ENCODE measurements at regions not wholly inside any gene's neighbourhood (a gene's known extent, or its start where the extent isn't known, plus 50 kb on each side); places are given as distances from the start of the nearest gene placed in this dataset.
"Not testable (repeated sequence)": the region's sequence is repeated elsewhere in the genome, so short reads cannot be mapped to it uniquely, and the experiment has no call there.

- no peak for TF ChIP-seq ZBTB49 (CRISPR knock-in tag; IDR thresholded peaks at IDR 0.05; ENCODE audit: borderline replicate concordance)
These were observed 97.3 kb upstream of the MPP7 start (continued) for GRCh38 chr10:28400176-28400575.

- Histone ChIP-seq H3K4me2 (ENCODE audit: low read depth, low read length) (no peak overlapping the region), H3K27ac (ENCODE audit: extremely low read length, insufficient read depth, low read length) (no peak overlapping the region), H2AFZ (ENCODE audit: low read length) (no peak overlapping the region), H3K27me3 (ENCODE audit: control insufficient read depth in 1 of 2, insufficient read depth in 2 of 2, low read length in 2 of 2) (peaks cover 0 to 21% of the 10 kb centered on the region in 2 experiments; a peak in 2 of 5 replicates), H3K36me3 (replicated peaks in 1 of 2; ENCODE audit: control insufficient read depth in 1 of 2, insufficient read depth in 2 of 2, low read length in 2 of 2) (no peaks in the 10 kb centered on the region), H3K4me3 (replicated peaks in 1 of 3; ENCODE audit: insufficient read depth in 1 of 3, low read depth in 2 of 3, low read length in 3 of 3) (no peak overlapping the region), H4K20me1 (ENCODE audit: insufficient read depth, low read length) (no peaks in the 10 kb centered on the region), H3K79me2 (ENCODE audit: insufficient read depth, low read length) (no peaks in the 10 kb centered on the region), H3K9ac (ENCODE audit: insufficient read depth, low read depth, low read length) (no peak overlapping the region), H3K9me3 (ENCODE audit: low read length) (no peaks in the 10 kb centered on the region), H3K4me1 (ENCODE audit: insufficient read depth, low read length) (0 out of 2 replicates have a peak, but pooled peaks cover 6% of the 10 kb centered on the region)
- BruUV-seq (replicated peaks) = no TSS peak
- POLR2A ChIA-PET = no interaction called here
- intact Hi-C loops (cut with micrococcal nuclease; ENCODE audit: unreplicated experiment) = no loop called here
- 75% methylated on average over 5 of the region's 5 CpGs for WGBS (ENCODE audit: low lambda C conversion rate)
- no peak for TF ChIP-seq TMF1 (CRISPR knock-in tag; IDR thresholded peaks at IDR 0.05; ENCODE audit: low read depth)
- TF ChIP-seq MXD3 (CRISPR knock-in tag; IDR thresholded peaks at IDR 0.05) = no peak
- no peak for TF ChIP-seq KLF6 (CRISPR knock-in tag; IDR thresholded peaks at IDR 0.05)
- in situ Hi-C loops (cut with HindIII; ENCODE audit: extremely low pct_ligation_motif_present, low pct_unique_long_range_greater_than_20kb) = no loop called here
- CTCF ChIA-PET (ENCODE audit: low intra/inter-chr PET ratio, low total read pairs) = no interaction called here
- no peak for DNase-seq (ENCODE audit: low spot score)
- no peak for ATAC-seq
- no peak for FAIRE-seq
These were observed 97.8 kb upstream of the MPP7 start for GRCh38 chr10:28400681-28401080.

GRCh38 chr10:28402611-28403073 lies 99.8 kb upstream of the MPP7 start:
- H3K79me2 ChIP-seq (ENCODE audit: insufficient read depth, low read length); H3K9ac ChIP-seq (ENCODE audit: insufficient read depth, low read depth, low read length); H3K4me3 ChIP-seq (replicated peaks in 1 of 3; ENCODE audit: insufficient read depth in 1 of 3, low read depth in 2 of 3, low read length in 3 of 3); ATAC-seq; intact Hi-C loops (cut with micrococcal nuclease; ENCODE audit: unreplicated experiment); H4K20me1 ChIP-seq (ENCODE audit: insufficient read depth, low read length); POLR2A ChIA-PET; H3K27ac ChIP-seq (ENCODE audit: extremely low read length, insufficient read depth, low read length); FAIRE-seq; in situ Hi-C loops (cut with HindIII; ENCODE audit: extremely low pct_ligation_motif_present, low pct_unique_long_range_greater_than_20kb); BruUV-seq (replicated peaks); H3K36me3 ChIP-seq (replicated peaks in 1 of 2; ENCODE audit: control insufficient read depth in 1 of 2, insufficient read depth in 2 of 2, low read length in 2 of 2); H3K9me3 ChIP-seq (ENCODE audit: low read length); DNase-seq (ENCODE audit: low spot score); H3K4me1 ChIP-seq (ENCODE audit: insufficient read depth, low read length); CTCF ChIA-PET (ENCODE audit: low intra/inter-chr PET ratio, low total read pairs); H3K4me2 ChIP-seq (ENCODE audit: low read depth, low read length); H2AFZ ChIP-seq (ENCODE audit: low read length): not testable (repeated sequence)
- WGBS (ENCODE audit: low lambda C conversion rate) = 6% methylated on average over 7 of the region's 7 CpGs
- H3K27me3 ChIP-seq (ENCODE audit: control insufficient read depth in 1 of 2, insufficient read depth in 2 of 2, low read length in 2 of 2) = peaks cover 0 to 17% of the 10 kb centered on the region in 2 experiments; a peak in 2 of 5 replicates

Measured in HepG2 (cell line).